Caco-2 (cell line): ENCODE measurements at regions not wholly inside any gene's neighbourhood (a gene's known extent, or its start where the extent isn't known, plus 50 kb on each side); places are given as distances from the start of the nearest gene placed in this dataset.

ENCODE experiments used
- BruUV-seq: library from RNA; stranded (reverse); fragments of 400-500 nt; replicated peaks from 2 replicates; lab custom pipeline; 2021; lab: Mats Ljungman, UMichigan
- CTCF ChIA-PET: fragments of 300-600 bp; sonication (Branson Sonifier 250); formaldehyde crosslinking; loops from one replicate; lab custom pipeline; 2022; ENCODE audit warnings: antibody characterized with exemption; lab: Charles Lee
- POLR2A ChIA-PET: fragments of 300-600 bp; sonication (Branson Sonifier 250); formaldehyde crosslinking; loops from one replicate; lab custom pipeline; 2022; ENCODE audit warnings: antibody characterized with exemption; lab: Charles Lee
- DNase-seq, 2 experiments: peaks; one replicate each; pipeline versions ENCODE4 v3.0.0 to v3.0.0-alpha.2; 2020 to 2022
- H3K27me3 ChIP-seq: replicated peaks from 2 replicates; pipeline ENCODE4 v1.6.0; 2011; ENCODE audit warnings: low read length; ENCODE audit not compliant: control insufficient read depth, insufficient read depth
- H3K36me3 ChIP-seq: 2 replicates; pipeline ENCODE4 v1.5.1; 2011; ENCODE audit warnings: low read length; ENCODE audit not compliant: control insufficient read depth, insufficient read depth
- H3K4me1 ChIP-seq: fragments of 250-450 bp; sonication (Bioruptor Pico); 2 replicates; pipeline ENCODE4 v1.5.1; 2020; ENCODE audit warnings: mild to moderate bottlenecking
- H3K4me3 ChIP-seq: 2 replicates; pipeline ENCODE4 v1.5.1; 2011; ENCODE audit warnings: low read depth, mild to moderate bottlenecking, control low read depth, low read length
- H3K9me3 ChIP-seq: fragments of 250-450 bp; sonication (Bioruptor Pico); 2 replicates; pipeline ENCODE4 v1.5.1; 2020; ENCODE audit warnings: mild to moderate bottlenecking, moderate library complexity
- H3K27ac Mint-ChIP-seq: one replicate; pipeline ENCODE4 v1.8.0; 2022; ENCODE audit warnings: mixed read lengths; ENCODE audit not compliant: unreplicated experiment
- H3K27me3 Mint-ChIP-seq: one replicate; pipeline ENCODE4 v1.8.0; 2022; ENCODE audit warnings: mixed read lengths; ENCODE audit not compliant: insufficient read depth, unreplicated experiment
- H3K36me3 Mint-ChIP-seq: one replicate; pipeline ENCODE4 v1.8.0; 2022; ENCODE audit warnings: mild to moderate bottlenecking, mixed read lengths; ENCODE audit not compliant: insufficient read depth, unreplicated experiment
- H3K4me1 Mint-ChIP-seq: one replicate; pipeline ENCODE4 v1.8.0; 2022; ENCODE audit warnings: low read depth, mixed read lengths; ENCODE audit not compliant: unreplicated experiment
- H3K4me3 Mint-ChIP-seq: one replicate; pipeline ENCODE4 v1.8.0; 2022; ENCODE audit warnings: mild to moderate bottlenecking, moderate library complexity, mixed read lengths; ENCODE audit not compliant: unreplicated experiment
- H3K9me3 Mint-ChIP-seq: one replicate; pipeline ENCODE4 v1.8.0; 2022; ENCODE audit warnings: mixed read lengths; ENCODE audit not compliant: unreplicated experiment
- intact Hi-C: fragments of 100-400 bp; cut with micrococcal nuclease; formaldehyde crosslinking; loops from one replicate; pipeline ENCODE4 v1.10.0; 2022; ENCODE audit not compliant: unreplicated experiment
- TF ChIP-seq, protein P1 (sequence below), 2 experiments: fragments of 200-600 bp in 1 of 2; IDR thresholded peaks; 1 replicate in 1 of 2; 2 replicates in 1 of 2; pipeline versions ENCODE4 v1.5.1 to v1.8.0; 2011 to 2022; ENCODE audit warnings: antibody characterized with exemption in 1 of 2, control low read depth in 1 of 2, inconsistent platforms in 1 of 2, low read depth in 1 of 2, low read length in 1 of 2, mild to moderate bottlenecking in 1 of 2, moderate library complexity in 1 of 2; ENCODE audit not compliant: insufficient read depth in 1 of 2, severe bottlenecking in 1 of 2, unreplicated experiment in 1 of 2

DNA sequence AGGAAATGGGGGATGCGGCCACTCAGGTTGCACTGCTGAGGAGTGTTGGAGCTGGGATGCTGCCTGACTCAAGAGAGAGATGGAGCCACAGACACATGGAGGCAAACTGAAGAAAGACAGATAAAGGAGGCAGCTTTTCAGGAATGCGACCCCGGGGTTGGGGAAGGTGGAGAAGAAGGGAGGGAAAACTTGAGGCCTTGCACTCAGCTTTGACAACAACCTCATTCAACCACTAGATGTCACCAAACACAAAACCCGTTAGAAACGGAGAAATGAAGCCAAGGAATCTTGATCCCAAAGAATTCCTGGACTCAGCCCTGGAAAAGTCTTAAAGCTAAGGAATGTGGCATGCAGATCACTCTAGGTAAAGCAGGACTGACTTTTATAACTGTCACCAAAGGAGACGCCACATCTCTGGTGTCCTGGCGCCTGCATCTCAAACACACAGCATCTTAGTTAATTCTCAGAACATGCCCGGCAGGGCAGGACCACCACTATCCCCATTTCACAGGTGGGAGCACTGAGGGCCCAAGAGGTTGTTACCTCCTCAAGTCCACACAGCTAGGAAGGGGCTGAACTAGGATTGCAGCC is 59.6 kb upstream of the LMCD1 start:
- H3K27ac Mint-ChIP-seq, result no peak overlapping the region
- intact Hi-C loops, result loop anchor here (1.0 to 10.0 kb wide), 3 partner anchors 165 to 323 kb away; partner anchors contain the start of gene OXTR

DNA sequence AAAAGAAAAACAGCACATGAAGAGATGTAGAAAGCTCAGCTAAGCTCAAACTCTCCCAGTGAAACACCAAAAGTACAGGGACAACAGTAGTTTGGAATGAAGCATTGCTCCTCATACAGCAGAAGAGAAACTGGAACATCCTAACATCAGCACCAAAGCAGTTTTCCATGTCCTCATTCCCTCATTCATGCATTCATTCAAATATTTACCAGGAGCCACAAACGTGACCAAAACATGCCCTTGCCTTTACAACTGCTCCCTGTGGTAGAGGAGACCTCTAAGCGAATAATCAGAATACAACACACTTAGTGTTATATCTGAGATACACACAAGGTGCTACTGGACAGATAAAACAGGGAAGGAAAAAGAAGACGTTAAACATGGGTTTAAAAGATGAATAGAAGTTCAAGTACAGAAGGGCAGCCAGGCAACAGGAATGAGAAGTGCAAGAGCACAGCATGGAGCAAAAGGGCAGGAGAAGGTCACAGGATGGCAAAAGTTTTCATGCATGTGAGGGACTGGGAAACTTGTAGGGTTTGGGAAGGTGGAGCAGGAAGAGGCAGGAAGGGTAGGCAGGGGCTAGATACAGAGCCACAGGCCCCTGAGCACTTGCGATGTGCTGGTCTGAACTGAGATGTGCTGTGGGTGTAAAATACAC is 58.5 kb upstream of the LMCD1 start:
- Histone ChIP-seq H3K4me1 (peaks cover 33% of the 10 kb centered on the region), H3K4me3 (no peak overlapping the region), H3K36me3 (no peaks in the 10 kb centered on the region), H3K9me3 (no peaks in the 10 kb centered on the region), H3K27me3 (no peaks in the 10 kb centered on the region)
- TF ChIP-seq, protein P1, sequence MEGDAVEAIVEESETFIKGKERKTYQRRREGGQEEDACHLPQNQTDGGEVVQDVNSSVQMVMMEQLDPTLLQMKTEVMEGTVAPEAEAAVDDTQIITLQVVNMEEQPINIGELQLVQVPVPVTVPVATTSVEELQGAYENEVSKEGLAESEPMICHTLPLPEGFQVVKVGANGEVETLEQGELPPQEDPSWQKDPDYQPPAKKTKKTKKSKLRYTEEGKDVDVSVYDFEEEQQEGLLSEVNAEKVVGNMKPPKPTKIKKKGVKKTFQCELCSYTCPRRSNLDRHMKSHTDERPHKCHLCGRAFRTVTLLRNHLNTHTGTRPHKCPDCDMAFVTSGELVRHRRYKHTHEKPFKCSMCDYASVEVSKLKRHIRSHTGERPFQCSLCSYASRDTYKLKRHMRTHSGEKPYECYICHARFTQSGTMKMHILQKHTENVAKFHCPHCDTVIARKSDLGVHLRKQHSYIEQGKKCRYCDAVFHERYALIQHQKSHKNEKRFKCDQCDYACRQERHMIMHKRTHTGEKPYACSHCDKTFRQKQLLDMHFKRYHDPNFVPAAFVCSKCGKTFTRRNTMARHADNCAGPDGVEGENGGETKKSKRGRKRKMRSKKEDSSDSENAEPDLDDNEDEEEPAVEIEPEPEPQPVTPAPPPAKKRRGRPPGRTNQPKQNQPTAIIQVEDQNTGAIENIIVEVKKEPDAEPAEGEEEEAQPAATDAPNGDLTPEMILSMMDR (IDR thresholded peaks at IDR 0.05; ENCODE audit: insufficient read depth in 1 of 2, low read depth in 1 of 2, low read length in 1 of 2, severe bottlenecking in 1 of 2, unreplicated experiment in 1 of 2), result no peak
- H3K27ac Mint-ChIP-seq, result no peak overlapping the region
- CTCF ChIA-PET, result no interaction called here
- no peaks in the 10 kb centered on the region for H3K27me3 Mint-ChIP-seq
- BruUV-seq, result no TSS peak
- peaks cover 7% of the 10 kb centered on the region for H3K4me1 Mint-ChIP-seq
- POLR2A ChIA-PET, result interaction anchor here (2.1 kb wide), 1 partner anchor 59 kb away, joined by 20 read pairs; the partner anchor contains the start of gene LMCD1
- peaks cover 7% of the 10 kb centered on the region for H3K36me3 Mint-ChIP-seq
- no peak for DNase-seq
- no peak overlapping the region for H3K4me3 Mint-ChIP-seq
- intact Hi-C loops, result loop anchor here (1.0 to 10.0 kb wide), 3 partner anchors 164 to 322 kb away; partner anchors contain the start of gene OXTR
- H3K9me3 Mint-ChIP-seq, result peaks cover 7% of the 10 kb centered on the region

More for the DNA sequence above, 59.6 kb upstream of the LMCD1 start:
- Mint-ChIP-seq H3K36me3 (peaks cover 9% of the 10 kb centered on the region), H3K27me3 (no peaks in the 10 kb centered on the region), H3K4me3 (no peak overlapping the region), H3K9me3 (peaks cover 11% of the 10 kb centered on the region), H3K4me1 (peaks cover 7% of the 10 kb centered on the region)
- Histone ChIP-seq H3K36me3 (no peaks in the 10 kb centered on the region), H3K4me1 (peaks cover 33% of the 10 kb centered on the region), H3K27me3 (no peaks in the 10 kb centered on the region), H3K9me3 (no peaks in the 10 kb centered on the region), H3K4me3 (no peak overlapping the region)
- peak; percentile 70 to 71 for DNase-seq
- TF ChIP-seq, protein P1 (IDR thresholded peaks at IDR 0.05; ENCODE audit: insufficient read depth in 1 of 2, low read depth in 1 of 2, low read length in 1 of 2, severe bottlenecking in 1 of 2, unreplicated experiment in 1 of 2), result peak; percentile 67 to 69
- POLR2A ChIA-PET, result interaction anchor here (1.2 kb wide), 1 partner anchor 59 kb away, joined by 8 read pairs; the partner anchor contains the start of gene LMCD1
- BruUV-seq, result no TSS peak
- CTCF ChIA-PET, result interaction anchor here (1.1 to 1.2 kb wide), 4 partner anchors 24 to 185 kb away, joined by 3 to 16 read pairs (median 6); partner anchors contain the start of gene LMCD1
